ENCODE measurements at regions not wholly inside any gene's neighbourhood (a gene's known extent, or its start where the extent isn't known, plus 50 kb on each side); places are given as distances from the start of the nearest gene placed in this dataset.
"Not testable (repeated sequence)": the region's sequence is repeated elsewhere in the genome, so short reads cannot be mapped to it uniquely, and the experiment has no call there.

DNA sequence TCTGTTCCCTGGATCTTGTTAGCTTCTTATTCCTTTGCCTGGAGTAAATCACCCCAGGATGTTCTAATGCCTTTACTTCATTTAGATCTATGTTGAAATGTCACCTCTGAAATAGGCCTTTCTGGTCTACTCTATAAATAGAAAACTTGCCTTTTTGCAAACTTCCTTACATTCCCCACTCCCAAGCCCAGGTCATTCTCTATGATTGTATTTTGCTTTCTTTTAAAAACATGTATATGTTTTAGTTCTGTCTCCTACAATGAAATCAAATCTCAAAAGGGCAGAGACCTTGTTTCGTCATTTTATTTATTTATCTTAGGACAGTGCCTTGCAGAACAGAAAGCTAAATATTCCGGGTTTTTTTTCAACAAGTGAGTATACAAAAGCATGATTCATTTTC is 1657.7 kb upstream of the C9orf72 start:
- 64% methylated on average over 2 of the region's 2 CpGs for WGBS
- H3K27me3 ChIP-seq, result no peaks in the 10 kb centered on the region
- H3K4me3 ChIP-seq, result no peak overlapping the region
- H3K4me1 ChIP-seq, result no peaks in the 10 kb centered on the region
- no peak overlapping the region for H3K27ac ChIP-seq (replicated peaks in 1 of 4)
- no peak for TF ChIP-seq POLR2AphosphoS5 (IDR thresholded peaks at IDR 0.05)
- TF ChIP-seq, protein P1, sequence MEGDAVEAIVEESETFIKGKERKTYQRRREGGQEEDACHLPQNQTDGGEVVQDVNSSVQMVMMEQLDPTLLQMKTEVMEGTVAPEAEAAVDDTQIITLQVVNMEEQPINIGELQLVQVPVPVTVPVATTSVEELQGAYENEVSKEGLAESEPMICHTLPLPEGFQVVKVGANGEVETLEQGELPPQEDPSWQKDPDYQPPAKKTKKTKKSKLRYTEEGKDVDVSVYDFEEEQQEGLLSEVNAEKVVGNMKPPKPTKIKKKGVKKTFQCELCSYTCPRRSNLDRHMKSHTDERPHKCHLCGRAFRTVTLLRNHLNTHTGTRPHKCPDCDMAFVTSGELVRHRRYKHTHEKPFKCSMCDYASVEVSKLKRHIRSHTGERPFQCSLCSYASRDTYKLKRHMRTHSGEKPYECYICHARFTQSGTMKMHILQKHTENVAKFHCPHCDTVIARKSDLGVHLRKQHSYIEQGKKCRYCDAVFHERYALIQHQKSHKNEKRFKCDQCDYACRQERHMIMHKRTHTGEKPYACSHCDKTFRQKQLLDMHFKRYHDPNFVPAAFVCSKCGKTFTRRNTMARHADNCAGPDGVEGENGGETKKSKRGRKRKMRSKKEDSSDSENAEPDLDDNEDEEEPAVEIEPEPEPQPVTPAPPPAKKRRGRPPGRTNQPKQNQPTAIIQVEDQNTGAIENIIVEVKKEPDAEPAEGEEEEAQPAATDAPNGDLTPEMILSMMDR (IDR thresholded peaks at IDR 0.05), result no peak
- TF ChIP-seq POLR2A (IDR thresholded peaks at IDR 0.05; ENCODE audit: low read depth), result no peak
- TF ChIP-seq EP300 (IDR thresholded peaks at IDR 0.05), result no peak
- intact Hi-C loops (cut with DNase I), result no loop called here
- no peaks in the 10 kb centered on the region for H3K36me3 ChIP-seq
- no peaks in the 10 kb centered on the region for H3K9me3 ChIP-seq
- DNase-seq (ENCODE audit: extremely low spot score), result no peak

GRCh38 chr9:29233193-29233592 is 1659.9 kb upstream of the C9orf72 start:
- 92% methylated on average over 2 of the region's 2 CpGs for WGBS
- DNase-seq (ENCODE audit: extremely low spot score), result no peak
- no peaks in the 10 kb centered on the region for H3K27me3 ChIP-seq
- no peaks in the 10 kb centered on the region for H3K9me3 ChIP-seq
- intact Hi-C loops (cut with DNase I), result no loop called here
- H3K4me1 ChIP-seq, result no peaks in the 10 kb centered on the region
- no peaks in the 10 kb centered on the region for H3K36me3 ChIP-seq
- TF ChIP-seq POLR2AphosphoS5 (IDR thresholded peaks at IDR 0.05) (no peak), EP300 (IDR thresholded peaks at IDR 0.05) (no peak), POLR2A (IDR thresholded peaks at IDR 0.05; ENCODE audit: low read depth) (no peak)
- TF ChIP-seq, protein P1 (IDR thresholded peaks at IDR 0.05), result no peak
- H3K4me3 ChIP-seq, result no peak overlapping the region
- H3K27ac ChIP-seq (replicated peaks in 1 of 4), result no peak overlapping the region

GRCh38 chr9:29241320-29241719 is 1668.0 kb upstream of the C9orf72 start:
- Histone ChIP-seq H3K4me3 (no peak overlapping the region), H3K27ac (replicated peaks in 1 of 4) (no peak overlapping the region), H3K9me3 (no peaks in the 10 kb centered on the region), H3K27me3 (no peaks in the 10 kb centered on the region), H3K4me1 (no peaks in the 10 kb centered on the region), H3K36me3 (no peaks in the 10 kb centered on the region)
- DNase-seq (ENCODE audit: extremely low spot score), result no peak
- 87% methylated on average over 1 of the region's 1 CpG for WGBS
- intact Hi-C loops (cut with DNase I), result no loop called here
- TF ChIP-seq, protein P1 (IDR thresholded peaks at IDR 0.05), result no peak
- TF ChIP-seq EP300 (IDR thresholded peaks at IDR 0.05), result no peak
- no peak for TF ChIP-seq POLR2A (IDR thresholded peaks at IDR 0.05; ENCODE audit: low read depth)
- no peak for TF ChIP-seq POLR2AphosphoS5 (IDR thresholded peaks at IDR 0.05)

DNA sequence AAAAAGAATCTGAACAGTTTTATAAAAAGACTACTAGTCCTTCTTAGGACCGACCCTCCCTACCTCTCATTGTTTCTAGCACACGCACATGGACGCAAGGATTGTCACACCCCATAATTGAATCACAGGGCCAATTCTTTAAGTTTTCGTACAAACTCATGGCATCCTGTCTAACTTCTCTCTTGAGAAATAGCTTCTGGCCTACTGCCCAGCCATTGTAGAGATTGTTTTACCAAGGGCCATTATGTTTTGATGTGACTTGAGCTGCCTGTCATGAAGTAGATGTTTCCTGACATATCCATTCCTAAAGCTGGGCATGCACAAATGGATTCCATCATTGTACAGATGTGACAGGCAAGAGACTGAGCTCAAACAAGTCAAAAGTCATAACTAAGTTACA is 1672.1 kb upstream of the C9orf72 start:
- H3K27me3 ChIP-seq, result no peaks in the 10 kb centered on the region
- intact Hi-C loops (cut with DNase I), result no loop called here
- TF ChIP-seq, protein P1 (IDR thresholded peaks at IDR 0.05), result no peak
- TF ChIP-seq POLR2A (IDR thresholded peaks at IDR 0.05; ENCODE audit: low read depth) (no peak), EP300 (IDR thresholded peaks at IDR 0.05) (no peak), POLR2AphosphoS5 (IDR thresholded peaks at IDR 0.05) (no peak)
- H3K27ac ChIP-seq (replicated peaks in 1 of 4), result no peak overlapping the region
- no peaks in the 10 kb centered on the region for H3K4me1 ChIP-seq
- no peak for DNase-seq (ENCODE audit: extremely low spot score)
- H3K9me3 ChIP-seq, result no peaks in the 10 kb centered on the region
- 69% methylated on average over 4 of the region's 4 CpGs for WGBS
- H3K4me3 ChIP-seq, result no peak overlapping the region
- no peaks in the 10 kb centered on the region for H3K36me3 ChIP-seq

- H3K4me3 ChIP-seq; H3K4me1 ChIP-seq; intact Hi-C loops (cut with DNase I); H3K27me3 ChIP-seq; H3K27ac ChIP-seq (replicated peaks in 1 of 4); DNase-seq (ENCODE audit: extremely low spot score); H3K9me3 ChIP-seq; H3K36me3 ChIP-seq: not testable (repeated sequence)
- 89% methylated on average over 7 of the region's 8 CpGs for WGBS
Measured at GRCh38 chr9:29270400-29270799, 1697.1 kb upstream of the C9orf72 start.

Data from esophagus muscularis mucosa (tissue), 4 donors.